SHP77 treated with DMSO at 0.1 percent for 48 hours (cell line): ENCODE measurements at regions not wholly inside any gene's neighbourhood (a gene's known extent, or its start where the extent isn't known, plus 50 kb on each side); places are given as distances from the start of the nearest gene placed in this dataset.

Experiments used
- DNase-seq: peaks from one replicate; lab custom pipeline; 2025; lab: John Stamatoyannopoulos, UW

GRCh38 chr13:80666782-80667552 lies 326.0 kb upstream of the SPRY2 start:
- DNase-seq = no peak

- DNase-seq = no peak
Observed at GRCh38 chr13:80665792-80666333, 324.9 kb upstream of the SPRY2 start.

GRCh38 chr13:80664950-80665349 lies 324.0 kb upstream of the SPRY2 start:
- no peak for DNase-seq

GRCh38 chr13:80663788-80664187 lies 322.9 kb upstream of the SPRY2 start:
- no peak for DNase-seq

- no peak for DNase-seq
Observed at GRCh38 chr13:80658705-80659104, 317.8 kb upstream of the SPRY2 start.

- no peak for DNase-seq
Observed at GRCh38 chr13:80656512-80656904, 315.6 kb upstream of the SPRY2 start.

- DNase-seq = no peak
Observed at GRCh38 chr13:80655778-80656511, 315.0 kb upstream of the SPRY2 start.

- no peak for DNase-seq
Observed at GRCh38 chr13:80654638-80655249, 313.8 kb upstream of the SPRY2 start.

- DNase-seq = no peak
Observed at GRCh38 chr13:80649274-80649673, 308.3 kb upstream of the SPRY2 start.

- no peak for DNase-seq
Observed at GRCh38 chr13:80642641-80643040, 301.7 kb upstream of the SPRY2 start.

GRCh38 chr13:80633251-80633650 lies 292.3 kb upstream of the SPRY2 start:
- DNase-seq = no peak

GRCh38 chr13:80630685-80631121 lies 289.8 kb upstream of the SPRY2 start:
- no peak for DNase-seq

- DNase-seq = no peak
Observed at GRCh38 chr13:80618781-80619180, 277.9 kb upstream of the SPRY2 start.

GRCh38 chr13:80612804-80613203 lies 271.9 kb upstream of the SPRY2 start:
- no peak for DNase-seq

GRCh38 chr13:80611310-80611709 lies 270.4 kb upstream of the SPRY2 start:
- no peak for DNase-seq

GRCh38 chr13:80605716-80606115 lies 264.8 kb upstream of the SPRY2 start:
- DNase-seq = no peak

GRCh38 chr13:80605011-80605410 lies 264.1 kb upstream of the SPRY2 start:
- DNase-seq = no peak

GRCh38 chr13:80604098-80604497 lies 263.2 kb upstream of the SPRY2 start:
- DNase-seq = no peak

- DNase-seq = no peak
Observed at GRCh38 chr13:80603351-80603750, 262.4 kb upstream of the SPRY2 start.

- DNase-seq = no peak
Observed at GRCh38 chr13:80599765-80600164, 258.8 kb upstream of the SPRY2 start.

- no peak for DNase-seq
Observed at GRCh38 chr13:80598189-80598588, 257.3 kb upstream of the SPRY2 start.

GRCh38 chr13:80591976-80592740 lies 251.2 kb upstream of the SPRY2 start:
- no peak for DNase-seq
